GM21526 (cell line): ENCODE measurements at regions not wholly inside any gene's neighbourhood (a gene's known extent, or its start where the extent isn't known, plus 50 kb on each side); places are given as distances from the start of the nearest gene placed in this dataset.
"Not testable (repeated sequence)": the region's sequence is repeated elsewhere in the genome, so short reads cannot be mapped to it uniquely, and the experiment has no call there.

ENCODE experiments used
- ATAC-seq: cut with Tn5 transposase; IDR thresholded peaks from one replicate; pipeline ENCODE4 v1.9.1; 2021; ENCODE audit warnings: moderate library complexity; ENCODE audit not compliant: unreplicated experiment, low FRiP score

DNA sequence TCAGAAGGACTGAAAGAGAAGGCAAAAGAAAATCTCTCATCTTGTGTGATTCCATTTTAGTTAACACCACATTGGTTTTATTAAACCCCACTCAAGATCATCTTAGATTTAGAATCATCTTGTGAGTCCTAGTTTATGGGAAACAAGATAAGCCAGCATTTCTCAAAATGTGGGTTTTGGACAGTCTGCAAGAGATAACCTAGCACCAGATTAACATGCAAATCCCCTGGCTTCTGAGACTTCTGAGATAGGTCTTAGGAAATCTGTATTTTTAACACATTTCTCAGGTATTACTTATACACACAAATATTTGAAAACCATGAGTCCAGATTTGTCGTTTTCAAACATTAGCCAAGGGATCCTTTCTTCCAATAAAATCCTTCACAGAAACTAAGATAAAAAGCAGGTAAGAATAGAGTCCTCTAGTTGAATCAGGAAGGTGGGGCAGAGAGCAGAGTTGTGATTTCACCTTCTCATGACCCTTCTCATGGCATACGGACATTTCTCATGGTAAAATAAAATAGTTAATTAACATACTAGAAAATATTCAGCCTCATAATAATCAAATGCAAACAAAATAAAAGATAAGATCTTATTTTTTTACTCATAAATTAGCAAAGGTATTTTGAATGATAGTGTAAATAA is 287.2 kb upstream of the FN1 start:
- ATAC-seq = no peak

DNA sequence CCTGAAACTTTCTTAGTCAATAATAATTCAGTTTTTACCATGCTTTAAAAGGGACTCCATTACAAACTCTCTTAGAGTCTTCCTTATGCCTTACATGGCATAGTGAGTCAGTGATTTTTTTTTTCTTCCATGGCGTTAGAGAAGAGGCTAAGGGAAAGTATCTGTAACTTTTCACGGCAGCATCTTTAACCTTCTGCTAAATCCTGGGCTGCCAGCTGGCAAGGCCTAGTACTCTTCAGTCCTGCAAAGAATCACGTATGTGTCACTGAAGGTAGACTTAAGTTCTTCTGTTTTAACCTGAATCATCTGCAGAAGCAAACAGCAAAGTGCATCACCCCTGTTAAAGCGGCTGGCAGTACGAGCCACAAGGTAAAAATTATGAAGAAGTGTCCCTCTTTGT is 286.3 kb upstream of the FN1 start:
- ATAC-seq = no peak

DNA sequence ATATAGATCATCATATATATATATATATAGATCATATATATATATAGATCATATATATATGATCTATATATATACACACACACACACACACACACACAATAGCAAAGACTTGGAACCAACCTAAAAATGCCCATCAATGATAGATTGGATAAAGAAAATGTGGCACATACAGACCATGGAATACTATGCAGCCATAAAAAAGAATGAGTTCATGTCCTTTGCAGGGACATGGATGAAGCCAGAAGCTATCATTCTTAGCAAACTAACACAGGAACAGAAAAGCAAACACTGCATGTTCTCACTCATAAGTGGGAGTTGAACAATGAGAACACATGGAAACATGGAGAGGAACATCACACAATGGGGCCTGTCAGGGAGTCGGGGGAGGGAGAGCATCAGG is 285.6 kb upstream of the FN1 start:
- ATAC-seq = not testable (repeated sequence)

DNA sequence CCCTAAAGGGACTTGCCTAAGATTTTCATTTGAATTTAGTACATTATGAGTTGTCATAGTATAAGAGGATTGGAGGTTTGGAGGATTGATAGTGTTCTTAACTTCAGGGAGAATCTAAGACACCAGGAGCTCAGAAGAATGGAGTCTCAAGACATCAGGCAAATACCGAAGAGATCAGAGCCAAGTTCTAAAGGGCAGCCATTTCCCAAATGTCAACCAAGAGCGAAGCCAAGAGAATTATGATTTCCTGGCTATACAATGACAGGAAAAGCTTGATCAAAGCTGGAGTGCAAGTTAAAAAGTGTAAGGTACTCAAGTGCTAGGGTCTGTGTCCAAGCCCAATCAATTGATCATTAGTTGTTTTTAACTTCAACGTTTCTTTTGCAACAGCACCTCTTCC is 283.0 kb upstream of the FN1 start:
- no peak for ATAC-seq

DNA sequence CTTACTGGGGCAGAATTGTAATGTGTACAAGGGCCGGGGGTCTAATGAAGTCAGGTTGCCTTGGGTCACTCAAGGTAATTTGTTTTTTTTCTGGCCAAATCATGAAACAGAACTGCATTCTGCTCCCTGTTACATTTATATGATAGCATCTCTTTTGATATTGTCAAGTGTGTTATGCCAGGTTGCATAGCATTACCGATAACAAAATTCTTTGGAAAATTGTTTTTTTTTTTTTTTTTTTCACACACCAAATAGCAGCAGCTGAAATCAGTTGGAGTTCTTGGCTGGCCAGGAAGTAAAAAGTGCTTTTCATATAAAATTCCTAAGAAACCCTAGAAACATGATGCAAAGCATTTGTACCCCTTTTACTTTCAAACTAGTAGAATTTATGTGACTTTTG is 282.6 kb upstream of the FN1 start:
- ATAC-seq = no peak

DNA sequence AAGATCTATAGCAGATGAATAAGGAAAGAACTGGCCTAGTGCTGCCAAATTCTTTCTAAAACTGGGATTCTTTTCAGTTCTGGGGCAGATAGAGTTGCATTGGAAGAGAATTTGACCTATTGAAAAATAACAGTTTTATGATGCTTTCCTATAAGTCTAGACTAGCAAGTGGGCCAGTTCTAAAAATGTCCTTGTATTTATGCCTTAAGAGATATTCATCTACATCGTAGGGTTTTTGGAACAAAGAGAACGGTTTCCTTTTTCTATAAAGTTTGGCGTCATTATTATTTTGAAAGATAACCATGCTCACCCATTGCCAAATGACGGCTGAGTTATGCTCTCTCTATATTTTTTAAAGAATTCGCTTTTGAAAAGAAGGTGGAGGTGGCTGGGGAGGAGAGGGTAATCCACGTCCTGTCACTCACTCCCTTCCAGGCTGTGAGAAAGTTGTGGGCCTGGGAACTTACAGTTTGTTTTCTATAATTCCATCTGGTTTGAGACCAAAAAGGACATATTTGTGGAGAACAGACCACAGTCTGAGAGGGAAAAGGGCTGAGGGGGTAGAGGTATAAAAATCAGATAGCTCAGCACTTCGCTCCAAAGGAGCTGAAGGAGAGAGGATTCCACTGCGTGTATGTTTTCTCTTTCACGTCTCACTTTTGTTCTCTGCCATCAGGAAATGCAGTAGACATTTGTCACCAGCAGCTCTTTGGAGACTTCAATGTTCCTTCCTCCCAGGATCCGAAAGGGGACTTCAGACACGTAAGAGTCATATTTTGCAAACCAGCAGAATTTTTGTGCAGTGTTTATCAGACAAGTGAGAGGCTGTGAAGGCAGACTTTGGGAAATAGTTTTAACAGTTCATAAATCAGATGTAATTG is 281.9 kb upstream of the FN1 start:
- no peak for ATAC-seq

DNA sequence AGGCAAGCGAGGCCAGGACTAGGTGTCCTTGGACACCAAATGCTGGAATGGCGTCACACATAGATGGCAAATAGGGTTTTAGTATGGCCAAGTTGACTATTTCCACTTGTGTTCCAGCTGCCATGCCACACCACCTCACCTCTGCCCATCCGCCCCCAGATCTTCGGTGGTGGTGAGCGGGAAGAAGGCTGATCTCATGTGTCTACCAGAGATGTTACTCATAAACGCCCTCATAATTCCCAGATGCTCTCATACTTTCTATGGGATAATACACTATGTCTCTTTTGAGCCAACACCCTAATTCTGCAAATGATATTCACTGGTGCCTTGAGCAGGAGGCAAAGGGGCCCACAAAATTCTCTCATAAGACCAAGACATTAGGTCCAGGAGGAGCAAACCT is 281.1 kb upstream of the FN1 start:
- ATAC-seq = no peak

DNA sequence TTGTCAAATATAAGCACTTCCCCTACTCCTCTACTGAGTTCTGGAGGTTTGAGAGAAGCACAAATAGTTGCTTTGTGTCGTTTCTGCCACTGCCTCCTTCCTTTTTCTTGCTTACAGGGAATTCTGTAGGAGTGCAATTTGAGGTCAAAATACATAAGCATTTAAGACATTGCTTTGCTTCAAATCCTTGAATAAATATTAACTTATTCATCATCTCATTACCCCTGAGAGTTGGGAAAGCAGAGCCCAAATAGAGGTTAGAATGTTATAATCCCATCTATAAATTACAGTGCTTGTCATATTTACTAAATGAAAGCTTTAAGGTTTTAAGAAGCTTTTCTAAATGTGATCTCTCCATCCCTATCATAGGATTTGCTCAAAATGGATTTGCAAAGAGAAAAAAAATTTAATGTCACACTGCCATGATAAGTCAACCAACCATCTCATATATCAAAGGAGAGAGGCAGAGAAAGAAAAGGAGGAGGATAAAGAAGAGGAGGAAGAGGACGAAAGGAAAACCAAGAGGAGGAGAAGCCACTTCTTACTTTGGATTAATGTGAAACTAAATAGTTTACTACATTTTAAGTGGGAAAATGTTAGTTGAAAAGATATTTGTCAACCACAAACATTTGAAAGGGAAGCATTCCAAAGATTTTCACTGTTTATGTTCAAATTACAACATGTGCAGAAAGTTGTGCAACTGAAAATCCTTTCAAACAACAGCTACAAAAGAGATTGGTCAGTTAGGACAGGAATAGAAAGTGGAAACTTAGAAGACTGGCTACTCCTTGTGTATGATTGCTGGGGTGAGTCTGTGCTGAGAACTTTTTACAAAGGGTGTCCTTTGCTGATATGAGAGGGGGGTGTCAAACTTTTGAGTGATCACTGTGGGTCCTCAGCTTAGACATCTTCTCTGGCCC is 277.3 kb upstream of the FN1 start:
- ATAC-seq = no peak

DNA sequence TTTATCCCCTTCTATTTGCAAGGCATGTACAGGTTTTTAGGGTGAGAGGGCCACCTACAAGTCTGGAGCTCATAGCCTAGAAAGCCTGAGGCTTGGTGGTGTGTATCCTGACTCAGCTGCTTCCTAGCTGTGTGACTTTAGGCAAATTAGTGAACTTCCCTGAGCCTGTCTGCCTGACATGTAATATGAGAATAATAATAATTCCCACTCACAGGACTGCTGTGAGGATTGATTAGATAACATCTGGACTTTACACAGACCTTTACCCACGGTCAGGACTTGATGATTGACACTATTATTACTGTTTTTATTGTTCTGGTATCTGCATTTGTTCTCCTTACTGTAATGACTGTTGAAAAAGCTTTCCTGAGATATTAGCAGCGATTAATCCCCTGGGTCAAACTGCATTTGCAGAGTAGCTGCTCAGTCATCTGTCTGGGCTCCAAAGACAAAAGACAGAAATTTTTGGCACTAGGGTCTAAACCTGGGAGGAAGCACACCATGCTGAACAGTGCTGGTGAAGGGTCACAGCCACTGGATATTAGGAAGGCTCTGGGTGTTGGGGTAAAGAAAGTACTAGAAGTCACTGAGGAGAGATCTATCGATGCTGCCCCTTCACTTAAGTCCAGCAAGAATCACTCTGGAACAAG is 276.5 kb upstream of the FN1 start:
- ATAC-seq = no peak

DNA sequence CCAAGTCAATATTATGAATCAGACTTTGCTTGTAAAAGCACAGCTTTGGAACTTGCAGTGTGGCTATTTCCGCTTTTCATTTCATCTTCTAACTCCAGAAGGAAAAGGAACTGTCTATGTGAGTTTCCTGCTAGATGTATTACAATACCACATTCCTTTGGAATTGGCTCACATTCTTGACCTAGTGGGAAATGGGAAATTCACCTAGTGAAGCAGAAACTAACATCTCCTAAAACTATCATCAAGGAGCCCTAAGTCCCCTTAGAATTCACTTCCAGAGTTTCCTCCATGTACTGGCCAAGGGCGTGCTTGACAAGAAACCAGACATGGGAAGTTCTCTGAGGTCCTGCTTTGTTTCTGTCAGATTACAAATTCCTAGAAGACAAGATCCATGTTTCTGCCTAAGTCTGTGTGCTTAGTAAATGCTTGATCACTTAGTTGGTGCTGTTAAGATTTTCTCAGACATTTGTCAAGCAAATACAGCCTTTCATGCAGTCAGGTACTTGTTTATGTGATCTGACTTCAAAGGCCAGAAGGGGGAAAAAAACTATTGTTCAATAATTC is 275.7 kb upstream of the FN1 start:
- no peak for ATAC-seq

DNA sequence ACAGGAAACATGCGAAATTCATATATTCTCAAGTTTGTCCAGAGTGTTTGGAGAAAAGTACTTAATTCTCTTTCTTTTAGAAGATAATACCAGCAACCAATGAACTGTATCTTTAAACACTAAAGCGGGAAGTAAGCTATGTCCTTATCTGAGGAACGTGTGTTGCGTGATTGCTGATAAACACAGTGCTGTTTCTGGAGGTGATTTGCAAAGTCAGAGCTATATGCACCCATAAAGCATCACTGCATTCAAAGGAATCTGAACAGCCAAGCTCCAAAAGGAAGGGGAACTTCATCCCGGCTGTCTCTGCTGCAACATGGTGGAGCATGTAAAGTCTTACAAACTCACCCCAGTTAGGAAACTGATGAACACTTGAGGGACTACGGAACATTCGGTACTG is 271.7 kb upstream of the FN1 start:
- ATAC-seq = no peak

DNA sequence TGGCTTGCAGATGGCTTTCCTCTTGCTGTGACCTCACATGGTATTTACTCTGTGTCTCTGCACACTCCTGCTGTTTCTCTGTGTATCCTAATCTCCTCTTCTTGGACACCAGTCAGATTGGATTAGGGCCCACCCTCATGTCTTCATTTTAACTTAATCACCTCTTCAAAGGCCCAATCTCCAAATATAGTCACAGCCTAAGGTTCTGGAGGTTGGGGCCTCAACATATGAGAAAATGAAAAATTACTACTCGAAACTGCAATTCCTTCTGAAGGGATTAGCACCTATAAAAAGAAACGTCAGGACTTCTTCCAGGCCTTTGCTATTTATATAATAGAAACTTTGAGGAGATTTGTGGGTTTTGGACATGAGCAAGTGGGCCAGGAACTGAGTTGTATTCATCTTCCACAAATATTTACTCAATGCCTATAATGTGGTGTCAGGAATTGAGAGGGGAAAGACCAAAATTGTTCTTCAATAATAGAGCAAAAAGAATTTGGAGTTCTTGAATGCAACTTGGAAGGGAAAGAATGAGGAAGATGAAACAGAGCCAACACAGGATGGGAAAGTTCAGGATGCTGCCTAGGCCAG is 270.0 kb upstream of the FN1 start:
- no peak for ATAC-seq

DNA sequence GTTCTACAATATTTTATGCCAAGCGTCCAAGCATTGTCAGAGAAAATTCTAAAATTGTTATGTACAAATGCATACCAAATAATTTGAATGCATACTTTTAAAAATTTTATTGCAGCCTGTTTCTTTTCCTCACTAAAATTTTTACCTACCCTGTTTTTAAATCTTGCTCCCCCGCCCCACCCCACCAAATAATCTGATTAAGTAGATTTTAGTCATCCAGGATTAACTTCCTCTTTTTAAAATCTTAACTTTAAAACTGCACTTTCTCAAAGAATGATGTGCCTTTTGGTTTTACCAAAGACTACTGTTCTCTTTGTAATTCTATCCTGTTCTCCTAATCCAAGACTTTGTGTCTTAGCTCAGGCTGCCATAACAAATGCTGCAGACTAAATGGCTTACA is 269.4 kb upstream of the FN1 start:
- ATAC-seq = no peak

DNA sequence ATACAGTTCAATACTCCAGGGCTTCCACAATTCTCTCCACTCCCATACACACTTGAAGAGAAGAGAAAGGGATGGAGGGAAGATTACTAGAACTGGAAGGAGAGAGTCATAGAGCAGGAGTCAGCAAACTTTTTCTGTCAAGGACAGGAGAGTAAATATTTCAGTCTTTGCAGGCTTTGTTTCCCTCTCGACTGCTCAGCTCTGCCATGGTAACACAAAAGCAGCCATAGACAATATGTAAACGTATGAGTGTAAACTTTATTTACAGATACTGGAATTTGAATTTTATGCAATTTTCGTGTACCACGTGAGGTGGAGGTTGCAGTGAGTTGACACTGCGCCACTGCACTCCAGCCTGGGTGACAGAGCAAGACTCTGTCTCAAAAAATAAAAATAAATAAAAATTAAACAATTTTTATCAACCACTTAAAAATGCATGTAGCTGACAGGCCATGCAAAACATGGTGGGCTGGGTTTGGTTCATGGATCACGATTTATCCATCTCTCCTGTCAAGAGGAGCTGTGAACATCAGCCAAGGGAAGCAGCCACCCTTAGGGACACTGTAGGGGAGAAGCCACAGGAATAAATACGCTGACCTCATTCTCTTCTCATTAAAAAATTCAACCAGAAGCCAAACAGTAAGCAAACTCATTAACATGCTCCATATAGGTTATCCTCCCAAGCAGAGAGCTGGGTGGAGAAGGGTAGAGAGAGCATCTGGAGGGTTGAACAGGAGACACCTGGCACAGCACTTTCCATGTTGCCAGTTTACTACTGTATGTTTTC is 266.4 kb upstream of the FN1 start:
- no peak for ATAC-seq

DNA sequence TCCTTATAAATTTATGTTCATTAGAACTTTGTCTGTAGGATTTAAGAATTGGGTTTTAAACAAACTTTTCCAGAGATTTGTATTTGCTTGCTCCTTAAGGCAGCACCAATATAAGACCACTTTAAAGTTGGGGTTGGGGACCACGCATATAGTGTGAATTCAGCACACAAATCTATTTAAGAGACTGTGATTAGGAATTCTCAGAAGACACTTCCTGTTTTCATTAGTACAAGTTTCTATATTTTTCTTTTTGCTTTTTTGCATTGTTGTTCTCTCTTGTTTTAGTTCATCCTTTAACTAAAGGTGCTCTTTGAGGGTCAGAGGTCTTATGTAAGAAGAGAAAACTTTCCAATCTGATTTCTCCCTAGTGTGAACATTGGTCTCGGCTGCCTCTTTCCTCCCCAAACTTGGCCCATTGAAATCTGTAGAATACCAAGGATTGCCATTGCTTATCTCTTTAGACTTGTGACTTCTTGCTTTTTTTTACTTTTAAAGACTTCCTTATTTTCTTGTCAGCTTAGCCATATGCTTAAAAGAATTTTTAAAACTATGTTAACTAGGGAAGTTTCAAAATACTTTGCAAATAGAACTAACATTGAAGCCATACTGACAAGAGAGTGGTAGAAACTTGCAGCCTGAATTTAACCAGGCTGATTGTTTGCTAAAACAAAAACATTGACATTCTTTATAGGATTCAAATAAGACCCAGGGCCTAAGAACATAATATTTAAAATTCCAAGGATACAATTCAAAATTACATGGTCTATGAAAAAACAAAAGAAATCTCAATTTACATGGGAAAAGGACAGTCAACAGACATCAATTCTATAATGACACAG is 264.1 kb upstream of the FN1 start:
- no peak for ATAC-seq

DNA sequence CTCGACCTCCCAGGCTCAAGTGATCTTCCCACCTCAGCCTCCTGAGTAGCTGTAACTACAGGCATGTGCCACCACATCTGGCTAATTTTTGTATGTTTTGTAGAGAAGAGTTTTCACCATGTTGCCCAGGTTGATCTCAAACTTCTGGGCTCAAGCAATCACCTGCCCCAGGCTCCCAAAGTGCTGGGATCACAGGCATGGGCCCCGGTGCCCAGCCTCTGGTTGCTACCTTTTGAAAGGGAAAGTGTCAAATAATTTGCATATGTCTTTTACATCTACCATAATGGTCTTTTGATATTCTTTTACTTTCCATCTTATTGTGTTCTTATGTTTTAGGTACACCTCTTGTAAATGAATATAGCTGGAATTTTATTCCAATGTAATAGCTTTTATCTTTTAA is 263.1 kb upstream of the FN1 start:
- no peak for ATAC-seq

DNA sequence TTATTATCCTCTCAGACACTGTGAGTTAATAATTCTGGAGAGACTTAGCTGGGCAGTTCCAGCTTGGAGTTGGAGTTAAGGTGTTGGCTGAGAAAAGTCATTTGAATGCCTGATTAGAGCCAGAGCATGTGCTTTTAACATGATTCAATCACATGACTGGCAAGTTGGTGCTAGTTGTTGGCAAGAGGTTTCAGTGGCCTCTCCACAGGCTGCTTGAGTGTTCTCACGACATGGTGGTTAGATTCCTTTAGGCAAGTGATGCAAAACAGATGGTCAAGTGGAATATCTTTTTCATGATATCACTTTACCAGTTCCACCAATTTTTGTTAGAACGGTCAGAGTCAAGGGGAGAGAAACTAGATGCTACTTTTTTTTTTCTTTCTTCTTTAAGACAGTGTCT is 262.7 kb upstream of the FN1 start:
- no peak for ATAC-seq

DNA sequence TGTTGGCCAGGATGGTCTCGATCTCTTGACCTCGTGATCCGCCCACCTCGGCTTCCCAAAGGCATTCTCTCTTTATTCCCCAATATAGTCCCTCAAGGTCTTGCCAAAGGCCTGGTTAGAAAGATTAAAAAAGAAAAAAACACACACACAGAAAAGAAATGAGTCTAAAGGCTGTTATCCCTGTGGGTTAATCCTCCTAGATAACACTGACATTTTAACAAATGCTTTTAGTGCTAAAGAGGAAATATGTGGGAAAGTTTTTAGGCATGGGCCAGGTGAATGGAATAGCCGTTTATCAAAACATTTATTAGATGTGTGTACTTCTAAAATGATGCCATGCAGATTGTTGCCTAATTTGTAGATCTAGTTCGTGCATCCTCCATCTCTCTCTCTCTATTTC is 261.6 kb upstream of the FN1 start:
- no peak for ATAC-seq
